NB4 (cell line): ENCODE measurements at regions not wholly inside any gene's neighbourhood (a gene's known extent, or its start where the extent isn't known, plus 50 kb on each side); places are given as distances from the start of the nearest gene placed in this dataset.

ENCODE experiments used
- CTCF ChIP-seq: IDR thresholded peaks from one replicate; pipeline ENCODE4 v1.5.1; 2012; ENCODE audit warnings: low read depth, low read length
- POLR2A ChIP-seq: IDR thresholded peaks from 2 replicates; pipeline ENCODE4 v1.6.1; 2011; ENCODE audit warnings: mild to moderate bottlenecking; ENCODE audit not compliant: insufficient read length; ENCODE audit errors: extremely low read depth

GRCh38 chr6:153758516-153758915 lies 280.5 kb upstream of the OPRM1 start:
- no peak for TF ChIP-seq POLR2A
- TF ChIP-seq CTCF = no peak
